Tibial nerve (tissue), 4 donors: ENCODE measurements at regions not wholly inside any gene's neighbourhood (a gene's known extent, or its start where the extent isn't known, plus 50 kb on each side); places are given as distances from the start of the nearest gene placed in this dataset.

Experiments
- CTCF ChIP-seq, 5 experiments: fragments of 200-600 bp in 3 of 5; fragments of 450-650 bp in 2 of 5; sonication (generic) in 3 of 5; IDR thresholded peaks; one replicate each; pipeline ENCODE4 v1.5.1; 2016 to 2019; ENCODE audit warnings: antibody characterized with exemption in 5 of 5, mild to moderate bottlenecking in 3 of 5, moderate library complexity in 2 of 5
- EP300 ChIP-seq, 2 donors: sonication (generic); formaldehyde crosslinking; IDR thresholded peaks; one replicate each; pipeline ENCODE4 v1.6.1; 2017; ENCODE audit warnings: antibody characterized with exemption in 2 of 2, mild to moderate bottlenecking in 1 of 2
- POLR2A ChIP-seq, 2 donors: fragments of 450-650 bp; IDR thresholded peaks; one replicate each; pipeline ENCODE4 v1.6.1; 2017; ENCODE audit warnings: antibody characterized with exemption in 2 of 2, mild to moderate bottlenecking in 2 of 2, moderate library complexity in 2 of 2

- TF ChIP-seq CTCF (IDR thresholded peaks at IDR 0.05) (no peak), EP300 (IDR thresholded peaks at IDR 0.05) (no peak), POLR2A (IDR thresholded peaks at IDR 0.05) (no peak)
Observed at GRCh38 chr14:52146504-52146903, 77.6 kb upstream of the NID2 start.
